IPS DF 4.7 (cell line): ENCODE measurements at regions not wholly inside any gene's neighbourhood (a gene's known extent, or its start where the extent isn't known, plus 50 kb on each side); places are given as distances from the start of the nearest gene placed in this dataset.
"Not testable (repeated sequence)": the region's sequence is repeated elsewhere in the genome, so short reads cannot be mapped to it uniquely, and the experiment has no call there.

ENCODE experiments used
- DNase-seq: peaks from one replicate; pipeline ENCODE4 v3.0.0-alpha.2; 2013; ENCODE audit warnings: low spot score; ENCODE audit errors: extremely low read depth

GRCh38 chr3:81989274-81989673 lies 227.8 kb upstream of the GBE1 start:
- DNase-seq: no peak

DNA sequence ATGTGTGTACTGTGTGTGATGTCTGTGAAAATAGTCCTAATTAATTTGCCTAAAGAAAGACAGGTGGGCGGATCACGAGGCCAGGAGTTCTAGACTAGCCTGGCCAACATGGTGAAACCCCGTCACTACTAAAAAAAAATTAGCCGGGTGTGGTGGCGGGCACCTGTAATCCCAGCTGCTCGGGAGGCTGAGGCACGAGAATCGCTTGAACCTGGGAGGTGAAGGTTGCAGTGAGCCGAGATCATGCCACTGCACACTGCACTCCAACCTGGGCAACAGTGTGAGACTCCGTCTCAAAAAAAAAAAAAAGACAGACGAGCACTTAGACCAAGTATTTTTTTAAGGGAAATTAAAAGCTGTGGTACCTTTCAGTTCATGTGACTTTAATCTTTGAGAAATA lies 226.0 kb upstream of the GBE1 start:
- DNase-seq: not testable (repeated sequence)

DNA sequence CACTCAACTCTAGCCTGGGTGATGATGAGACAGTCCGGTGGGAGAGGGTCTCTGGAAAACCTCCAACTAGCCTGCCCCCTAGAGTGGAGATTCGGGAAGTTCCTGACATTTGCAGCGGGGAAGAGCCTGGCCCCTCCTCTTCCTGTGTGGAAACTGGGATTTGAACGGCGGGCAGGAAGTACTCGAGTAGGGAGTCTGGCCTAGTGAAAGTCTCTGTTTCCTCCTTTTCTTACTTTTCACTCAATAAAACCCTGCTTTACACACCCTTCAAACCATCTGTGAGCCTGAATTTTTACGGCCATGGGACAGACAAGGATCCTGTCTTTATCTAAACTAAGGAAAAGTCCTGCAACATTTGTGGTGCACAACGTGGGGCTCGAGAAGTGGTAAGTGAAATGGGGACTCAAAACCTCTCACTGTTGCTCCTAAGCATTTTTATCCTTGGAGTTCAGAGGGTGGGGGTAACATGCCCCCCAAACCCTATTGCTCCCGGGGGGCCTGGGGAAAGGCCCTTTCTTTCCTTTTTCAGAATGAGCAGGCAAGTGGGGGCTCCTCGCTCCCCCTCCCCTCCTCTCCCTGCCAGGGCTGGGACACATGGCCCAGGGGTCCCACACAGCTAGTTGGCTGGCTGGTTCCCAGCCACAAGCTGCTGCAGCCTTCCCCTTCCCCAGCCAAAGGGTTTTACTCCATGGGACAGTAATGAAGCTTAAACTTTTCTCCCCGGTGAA lies 224.7 kb upstream of the GBE1 start:
- DNase-seq: no peak

GRCh38 chr3:81983382-81983781 lies 221.9 kb upstream of the GBE1 start:
- DNase-seq: no peak

- no peak for DNase-seq
Observed at GRCh38 chr3:81980596-81981494, 219.4 kb upstream of the GBE1 start.

DNA sequence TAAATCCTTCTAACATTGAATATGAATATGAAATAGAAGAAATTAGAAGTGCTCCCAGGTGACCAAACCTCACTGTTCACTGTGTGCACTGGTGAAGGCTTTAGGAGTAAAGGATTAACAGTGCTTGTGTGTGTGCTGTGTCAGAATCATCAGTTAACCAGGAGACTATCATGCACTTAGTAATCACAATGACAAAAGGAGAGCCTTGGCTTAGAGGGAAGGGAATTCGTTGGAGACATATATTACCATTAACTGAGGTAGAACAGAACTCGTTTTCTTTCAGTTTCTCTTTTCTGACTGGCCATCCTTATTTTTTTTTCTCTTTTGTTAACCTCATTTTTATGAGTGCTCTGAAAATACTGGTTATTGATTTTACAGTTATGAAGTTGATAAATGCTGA lies 213.3 kb upstream of the GBE1 start:
- DNase-seq: no peak

DNA sequence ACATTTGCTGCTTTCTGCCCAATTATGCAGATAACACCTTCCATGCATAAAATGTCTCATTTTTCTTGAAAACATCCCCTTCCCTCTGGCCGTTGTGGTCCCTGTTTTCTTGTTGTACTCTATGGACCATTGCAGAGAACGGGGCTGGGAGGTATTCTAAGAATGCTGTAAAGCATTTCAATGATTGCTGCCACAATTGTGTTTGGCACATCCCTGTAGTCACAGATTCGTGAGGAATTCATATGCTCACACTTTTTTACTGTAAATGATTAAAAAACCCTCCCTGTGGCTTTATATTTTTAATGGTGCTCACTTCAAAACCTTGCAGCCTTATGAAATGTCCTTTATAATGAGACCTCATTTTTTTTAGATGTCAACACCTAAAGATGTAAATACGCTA lies 207.2 kb upstream of the GBE1 start:
- DNase-seq: no peak

- no peak for DNase-seq
Observed at GRCh38 chr3:81967393-81967792, 205.9 kb upstream of the GBE1 start.

GRCh38 chr3:81965696-81966095 lies 204.3 kb upstream of the GBE1 start:
- no peak for DNase-seq

DNA sequence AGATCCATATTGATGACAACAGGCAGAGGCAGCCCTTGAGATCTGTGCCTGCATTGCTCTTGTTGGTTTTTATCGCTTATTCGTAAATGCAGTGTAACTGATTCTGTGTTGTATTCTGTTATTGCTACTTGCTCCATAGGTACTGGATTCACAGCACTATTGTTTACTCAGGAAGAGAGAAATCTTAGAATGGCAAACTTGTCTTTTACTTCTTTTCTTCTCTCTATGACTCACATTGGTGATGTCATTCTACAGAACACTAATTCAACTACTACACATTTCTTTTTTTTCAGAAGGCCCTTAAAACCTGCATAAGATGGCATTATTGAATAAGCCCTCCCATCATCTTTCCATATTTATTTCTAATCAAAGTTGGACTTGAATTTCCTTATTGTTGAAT lies 201.0 kb upstream of the GBE1 start:
- DNase-seq: no peak

- DNase-seq: no peak
Observed at GRCh38 chr3:81958972-81959640, 197.7 kb upstream of the GBE1 start.

- DNase-seq: no peak
Observed at GRCh38 chr3:81955878-81956277, 194.4 kb upstream of the GBE1 start.

DNA sequence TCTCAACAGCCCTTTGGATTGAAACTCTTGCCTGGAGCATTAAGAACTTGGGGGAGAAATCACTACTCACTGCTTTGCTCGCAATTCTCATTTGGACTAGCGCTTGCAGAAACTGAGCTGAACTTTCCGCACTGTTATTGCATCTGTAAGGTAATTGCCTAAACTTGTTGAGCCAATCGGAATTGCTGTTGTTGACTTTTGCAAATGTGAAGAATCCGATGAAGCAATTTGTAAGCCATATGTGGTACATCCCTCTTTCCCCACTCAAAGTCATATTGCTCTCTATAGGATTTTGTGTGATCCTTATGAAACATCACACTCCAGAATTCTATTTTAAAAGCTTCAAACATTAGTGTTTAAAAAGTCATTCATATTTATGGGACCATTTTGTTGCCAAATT lies 191.7 kb upstream of the GBE1 start:
- DNase-seq: no peak

DNA sequence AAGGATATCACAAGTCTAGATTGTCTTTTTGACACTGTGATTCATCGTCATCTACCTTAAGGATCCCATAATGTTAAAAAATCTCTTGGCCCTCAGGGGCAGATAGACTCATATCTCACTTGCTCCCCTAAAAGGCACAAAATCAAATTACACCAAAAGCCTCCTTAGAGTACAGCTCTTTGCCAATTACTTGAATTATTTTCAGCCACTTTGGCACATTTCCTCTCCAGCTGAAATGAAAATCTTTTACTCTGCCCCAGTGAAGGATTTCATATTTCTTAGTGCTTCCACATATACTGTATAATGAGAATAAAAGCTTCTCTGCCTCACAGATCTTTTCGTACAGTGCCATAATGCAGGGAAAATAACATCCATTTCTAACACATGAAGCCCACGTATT lies 190.7 kb upstream of the GBE1 start:
- DNase-seq: no peak

DNA sequence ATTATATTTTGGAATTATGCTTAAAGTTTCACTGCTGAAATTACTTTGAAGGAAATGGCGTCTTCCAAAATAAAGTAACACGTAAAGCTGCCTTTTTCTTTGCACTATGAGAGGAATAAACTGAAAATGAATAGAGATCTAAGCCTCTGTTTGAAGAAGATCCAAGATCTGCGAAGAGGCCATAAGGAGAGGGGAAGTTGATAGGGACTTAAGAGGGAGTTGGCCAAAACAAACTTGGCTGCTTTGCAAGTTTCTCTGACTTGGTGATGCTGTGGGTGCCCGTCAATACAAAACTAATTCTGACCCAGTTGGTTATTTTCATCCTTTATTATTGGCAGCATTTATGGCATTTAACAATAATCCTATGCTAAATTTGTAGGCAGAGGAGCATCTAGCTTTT lies 190.2 kb upstream of the GBE1 start:
- DNase-seq: no peak

DNA sequence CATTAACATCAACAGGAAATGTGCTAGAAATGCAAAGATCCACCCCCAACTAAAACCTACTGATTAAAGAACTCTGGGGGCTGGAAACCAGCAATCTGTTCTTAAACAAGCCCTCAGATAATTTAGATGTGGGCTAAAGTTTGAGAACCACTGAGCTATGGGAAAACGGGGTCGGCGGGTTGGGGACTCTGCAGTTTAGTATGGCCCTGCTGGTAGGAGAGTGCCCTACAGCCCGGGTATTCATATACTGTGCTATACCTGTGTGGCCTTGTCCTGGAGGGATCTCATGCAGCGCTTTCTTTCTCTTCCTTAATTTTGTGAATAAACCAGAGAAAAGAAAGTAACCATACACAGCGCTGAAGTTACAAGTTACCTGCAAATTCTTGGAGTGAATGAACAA lies 189.7 kb upstream of the GBE1 start:
- DNase-seq: no peak

DNA sequence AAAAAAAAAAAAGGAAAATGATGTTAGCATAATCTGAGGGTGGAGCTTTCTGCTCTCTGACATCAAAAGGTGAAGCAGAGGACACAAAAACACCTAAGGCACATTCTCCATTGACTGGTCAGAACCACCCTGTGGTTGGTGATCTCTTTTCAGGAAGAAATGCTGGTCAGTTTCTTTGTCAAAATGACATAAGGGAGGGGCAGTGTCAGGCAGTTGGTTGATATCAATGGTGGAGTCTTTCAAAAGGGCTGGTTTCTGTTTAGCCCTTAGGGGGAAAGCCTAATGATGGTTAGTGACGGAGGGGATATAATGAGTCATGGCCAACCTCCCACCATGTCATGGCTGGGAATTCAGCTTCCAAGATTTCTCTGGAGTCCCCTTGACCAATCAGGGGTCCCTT lies 185.9 kb upstream of the GBE1 start:
- no peak for DNase-seq

GRCh38 chr3:81938681-81939080 lies 177.2 kb upstream of the GBE1 start:
- no peak for DNase-seq

DNA sequence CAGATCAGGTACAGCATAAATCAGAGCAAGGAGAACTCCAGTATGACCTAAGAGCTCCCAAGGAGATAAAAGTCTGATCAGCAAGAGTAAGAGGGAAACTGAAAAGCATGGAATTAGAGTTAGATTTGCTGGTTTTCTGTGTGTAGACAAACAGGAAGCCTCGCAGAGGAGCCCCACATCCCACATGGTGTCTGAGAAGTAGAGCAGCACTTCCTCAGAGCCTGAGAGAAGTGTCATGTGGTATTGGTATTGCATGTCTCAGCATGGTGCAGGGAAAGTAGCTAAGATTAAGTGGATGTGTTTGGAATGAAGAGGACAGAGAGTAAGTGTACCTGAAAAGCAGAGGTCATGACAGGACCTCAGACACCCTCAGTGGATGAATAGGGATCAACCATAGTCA lies 175.4 kb upstream of the GBE1 start:
- no peak for DNase-seq

- no peak for DNase-seq
Observed at GRCh38 chr3:81932681-81933080, 171.2 kb upstream of the GBE1 start.

GRCh38 chr3:81931265-81932251 lies 170.1 kb upstream of the GBE1 start:
- DNase-seq: no peak
